HG03159 (cell line): ENCODE measurements at regions not wholly inside any gene's neighbourhood (a gene's known extent, or its start where the extent isn't known, plus 50 kb on each side); places are given as distances from the start of the nearest gene placed in this dataset.

ENCODE experiments used
- ATAC-seq: cut with Tn5 transposase; IDR thresholded peaks from one replicate; pipeline ENCODE4 v1.9.1; 2021; ENCODE audit warnings: mild to moderate bottlenecking, moderate library complexity; ENCODE audit not compliant: unreplicated experiment

DNA sequence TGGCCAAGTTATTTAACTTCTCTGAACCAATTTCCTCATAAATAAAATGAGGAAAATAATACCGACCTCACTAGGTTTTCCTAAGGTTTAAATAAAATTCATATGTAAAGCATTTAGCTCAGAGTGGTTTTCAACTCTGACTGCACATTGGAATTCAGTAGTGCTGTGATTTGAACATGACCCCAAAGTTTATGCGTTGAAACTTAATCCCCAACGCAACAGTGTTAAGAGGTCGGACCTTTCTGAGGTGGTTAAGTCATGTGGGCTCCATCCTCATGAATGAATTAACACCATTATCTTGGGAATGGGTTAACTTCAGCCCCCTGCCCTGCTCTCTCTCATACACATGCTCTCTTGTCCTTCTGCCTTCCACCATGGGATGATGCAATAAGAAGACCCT, 322.2 kb downstream of the AASDHPPT start:
- no peak for ATAC-seq

GRCh38 chr11:106400949-106401570, 323.6 kb downstream of the AASDHPPT start:
- ATAC-seq = no peak

DNA sequence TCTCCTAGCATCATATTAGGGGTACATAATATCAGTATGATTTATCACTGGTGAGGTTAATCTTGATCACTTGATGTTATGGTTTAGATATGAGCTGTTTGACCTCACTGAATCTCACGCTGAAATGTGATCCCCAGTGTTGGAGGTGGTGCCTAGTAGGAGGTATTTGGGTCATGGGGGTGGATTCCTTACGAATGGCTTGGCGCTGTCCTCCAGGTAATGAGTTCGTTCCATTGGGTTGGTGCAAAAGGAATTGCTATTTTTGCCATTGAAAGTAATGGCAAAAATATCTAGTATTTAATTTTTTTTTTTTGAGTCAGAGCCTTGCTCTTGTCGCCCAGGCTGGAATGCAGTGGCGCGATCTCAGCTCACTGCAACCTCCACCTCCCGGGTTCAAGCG, 326.3 kb downstream of the AASDHPPT start:
- no peak for ATAC-seq

- no peak for ATAC-seq
Measured at GRCh38 chr11:106409222-106409621, 331.8 kb downstream of the AASDHPPT start.

DNA sequence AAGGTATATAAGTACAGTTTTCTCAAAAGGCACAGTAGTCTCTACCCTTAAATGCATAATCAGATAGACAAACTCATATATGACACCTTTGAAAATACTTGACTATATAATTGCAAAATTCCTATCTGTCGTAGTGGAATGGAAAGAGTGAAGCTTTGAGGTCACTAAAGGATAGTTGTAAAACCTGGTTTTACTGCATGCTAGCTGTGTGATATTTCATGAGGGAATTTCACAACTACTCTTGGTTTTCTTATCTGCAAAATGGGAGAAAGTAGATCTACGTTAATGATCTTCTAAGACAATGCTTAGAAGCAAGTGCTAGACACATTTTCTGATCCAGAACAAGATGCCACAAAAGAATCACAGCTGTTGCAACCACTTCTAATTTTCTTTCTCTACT, 332.2 kb downstream of the AASDHPPT start:
- no peak for ATAC-seq

GRCh38 chr11:106410902-106411301, 333.4 kb downstream of the AASDHPPT start:
- no peak for ATAC-seq

- no peak for ATAC-seq
Measured at GRCh38 chr11:106413222-106413621, 335.8 kb downstream of the AASDHPPT start.

DNA sequence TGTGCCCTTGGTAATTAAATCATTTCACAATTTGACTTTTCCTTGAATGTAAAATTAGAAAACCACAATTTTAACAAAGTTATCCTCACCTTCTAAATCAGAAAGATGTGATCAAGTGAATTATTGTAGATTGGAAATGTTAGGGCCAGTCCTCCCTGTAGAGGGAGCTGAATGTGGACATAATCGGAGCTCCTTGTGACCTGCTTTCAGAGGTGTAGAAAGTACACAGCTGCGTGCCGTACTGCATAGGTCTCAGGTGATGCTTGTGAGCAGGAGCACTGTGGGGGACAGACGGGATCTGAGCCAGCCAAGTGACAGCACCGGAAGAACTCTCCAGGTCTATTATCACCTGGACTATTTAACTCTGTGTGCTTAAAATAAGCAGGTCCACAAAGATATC, 338.0 kb downstream of the AASDHPPT start:
- no peak for ATAC-seq

GRCh38 chr11:106418791-106419190, 341.3 kb downstream of the AASDHPPT start:
- no peak for ATAC-seq

DNA sequence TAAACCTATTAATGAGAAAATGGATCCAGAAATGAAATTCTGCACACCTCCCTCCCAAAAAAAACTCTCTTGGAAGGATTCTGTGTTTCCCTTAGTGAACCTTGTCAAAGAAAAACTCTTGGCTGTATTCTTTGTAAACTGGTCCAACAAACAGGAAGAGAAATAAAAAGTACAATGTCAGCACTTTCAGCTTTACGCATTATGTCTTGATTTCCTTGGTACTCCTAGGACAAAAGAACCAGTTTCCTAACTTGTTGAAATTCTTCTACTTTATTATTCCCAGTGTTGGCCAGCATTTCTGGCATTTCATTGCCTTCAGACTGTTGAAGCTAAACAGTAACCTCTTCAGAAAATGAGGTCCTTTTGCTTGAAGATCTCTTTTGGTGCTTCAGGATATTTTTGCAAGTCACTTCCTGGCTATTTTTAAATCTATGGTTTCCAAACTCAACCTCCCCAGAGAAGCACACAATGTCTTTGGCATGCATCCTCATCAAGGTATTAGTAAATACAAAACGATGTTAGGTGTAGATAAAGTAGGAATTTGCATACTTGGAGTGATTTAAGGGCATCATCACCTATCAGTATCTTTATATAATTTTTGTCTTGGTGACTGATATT, 342.7 kb downstream of the AASDHPPT start:
- no peak for ATAC-seq

DNA sequence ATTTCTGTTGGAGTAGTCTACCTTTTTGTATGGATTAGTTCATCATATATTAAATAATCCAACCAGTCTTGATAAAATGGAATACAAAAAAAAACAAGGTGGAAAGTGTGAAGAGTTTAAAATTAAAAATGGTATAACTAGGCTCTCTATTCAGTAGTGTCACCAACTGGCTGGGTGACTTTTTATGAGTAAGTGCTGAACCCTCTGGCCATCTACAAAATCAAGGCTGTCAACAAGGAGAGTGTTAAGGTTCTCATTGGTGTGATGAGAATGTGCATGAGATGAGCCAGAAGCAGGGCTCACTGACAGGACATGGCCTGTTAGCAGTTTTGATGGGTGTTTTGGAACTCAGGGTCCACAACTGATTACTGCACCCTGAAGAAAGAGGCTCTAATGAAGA, 343.2 kb downstream of the AASDHPPT start:
- no peak for ATAC-seq

- no peak for ATAC-seq
Measured at GRCh38 chr11:106421676-106422292, 344.3 kb downstream of the AASDHPPT start.

GRCh38 chr11:106422583-106422982, 345.1 kb downstream of the AASDHPPT start:
- ATAC-seq = no peak

DNA sequence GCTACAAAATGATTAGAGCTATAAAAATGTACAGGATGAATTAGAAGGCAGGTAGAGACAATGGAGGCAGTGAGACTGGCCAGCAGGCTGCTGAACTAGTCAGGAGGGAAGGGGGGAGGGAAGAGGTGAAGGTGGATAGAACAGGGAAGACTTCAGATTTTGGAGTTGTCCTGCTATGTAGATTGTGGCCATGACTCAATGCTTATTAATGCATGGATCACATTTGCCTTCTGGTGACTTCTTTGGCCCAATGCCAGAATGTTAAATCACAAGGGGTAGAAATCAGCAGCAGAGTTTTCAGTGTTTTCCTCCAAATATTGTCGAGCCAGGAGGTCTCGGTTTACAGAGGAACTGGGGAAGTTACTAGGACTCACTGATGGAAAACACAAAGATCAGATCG, 346.6 kb downstream of the AASDHPPT start:
- no peak for ATAC-seq

DNA sequence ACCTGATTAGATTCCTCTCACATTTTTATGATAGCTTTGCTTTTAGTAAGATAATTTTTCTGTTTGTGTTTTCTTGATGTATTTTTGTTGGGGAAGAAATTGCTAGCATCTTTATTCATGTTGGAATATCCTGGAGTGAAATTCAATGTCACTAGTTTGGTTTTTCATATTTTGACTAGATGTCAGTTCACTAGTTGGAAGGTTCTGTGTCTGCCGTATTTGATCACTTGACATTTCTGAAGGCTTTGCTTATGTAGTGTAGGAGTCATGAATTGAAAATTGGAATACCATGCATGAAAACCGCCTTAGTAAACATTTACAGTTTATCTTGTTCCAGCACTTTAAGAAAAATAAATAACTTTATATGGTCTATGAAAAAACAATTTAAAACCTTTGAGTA, 348.4 kb downstream of the AASDHPPT start:
- ATAC-seq = no peak

DNA sequence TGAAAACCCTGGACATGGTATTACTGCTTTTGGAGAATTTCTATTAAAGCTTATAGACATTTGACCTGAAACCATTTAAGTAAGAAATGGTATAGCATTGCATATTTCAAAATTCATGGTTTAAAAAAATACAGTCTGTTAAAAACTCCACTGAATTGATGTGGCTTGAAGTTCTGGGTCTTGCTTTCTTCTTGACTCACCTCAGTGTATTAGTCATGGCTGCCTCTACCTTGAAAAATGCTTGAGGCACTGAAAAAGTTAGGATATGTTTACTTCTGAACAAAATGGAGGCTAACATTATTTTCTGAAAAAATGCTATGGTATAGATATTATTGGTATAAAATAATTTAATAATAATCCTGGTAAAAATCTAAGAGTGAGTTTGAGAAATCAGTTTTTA, 349.2 kb downstream of the AASDHPPT start:
- ATAC-seq = no peak

- no peak for ATAC-seq
Measured at GRCh38 chr11:106427736-106428135, 350.3 kb downstream of the AASDHPPT start.

DNA sequence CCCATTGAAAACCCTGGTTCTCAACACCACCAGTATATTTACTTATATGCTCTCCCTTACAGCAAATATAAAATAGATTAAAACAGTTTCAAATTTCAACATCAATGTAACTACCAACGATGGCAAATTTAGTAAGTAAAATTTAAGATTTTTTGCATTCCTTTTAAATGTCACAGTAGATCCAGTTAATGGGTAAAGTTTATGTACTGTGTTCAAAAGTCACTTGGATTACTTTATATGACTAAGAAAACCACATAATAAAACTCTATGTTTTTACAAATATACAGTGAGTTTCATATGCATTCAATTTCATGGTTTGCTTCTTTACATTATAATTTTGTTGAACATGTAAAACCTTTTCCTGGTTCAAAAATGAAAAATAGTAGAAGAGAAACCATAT, 364.6 kb downstream of the AASDHPPT start:
- ATAC-seq = no peak

DNA sequence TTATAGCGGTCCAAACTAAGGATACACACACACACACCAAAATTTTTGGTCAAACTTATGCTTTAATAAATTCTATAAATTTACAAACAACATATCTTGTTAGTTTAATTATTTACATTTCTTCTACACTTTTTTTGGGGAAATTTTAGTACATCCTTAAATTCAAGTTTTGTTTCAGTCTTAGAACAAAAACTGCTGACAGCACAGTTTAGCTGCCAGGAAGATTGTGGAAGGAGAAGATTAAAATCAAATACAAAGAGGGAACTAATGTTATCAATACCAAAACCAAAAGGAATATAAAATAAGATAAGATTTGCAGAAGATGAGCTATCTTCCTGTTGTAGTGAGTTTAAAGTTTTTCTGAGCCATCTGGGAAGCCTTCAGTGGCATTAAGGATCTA, 368.8 kb downstream of the AASDHPPT start:
- no peak for ATAC-seq

- no peak for ATAC-seq
Measured at GRCh38 chr11:106446955-106447354, 369.5 kb downstream of the AASDHPPT start.

DNA sequence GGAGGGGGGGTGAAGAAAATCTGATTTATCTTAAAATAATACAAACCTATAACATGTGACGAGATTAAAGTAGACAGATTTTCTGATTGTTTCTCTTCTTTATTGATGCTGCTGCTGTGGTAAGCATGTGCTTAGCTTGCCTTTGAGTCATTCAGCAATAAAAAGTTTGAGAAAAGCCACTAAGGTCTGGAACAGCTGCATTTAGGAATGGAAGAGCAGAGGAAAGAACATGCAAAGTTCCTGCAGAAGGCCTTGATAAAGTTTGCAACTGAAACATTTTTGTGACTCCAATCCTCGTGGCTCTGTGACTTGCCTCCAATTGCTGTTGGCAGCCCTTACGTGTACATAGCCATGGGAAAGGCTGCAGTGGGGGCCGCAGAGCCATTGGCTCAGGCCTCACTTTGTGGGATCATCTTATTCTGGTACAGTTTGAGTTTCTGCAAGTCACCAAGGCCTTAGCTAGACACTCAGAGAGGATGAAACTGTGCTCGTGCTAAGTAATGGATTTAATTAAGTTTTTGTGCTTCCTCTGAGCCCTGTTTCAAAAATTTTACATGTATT, 370.2 kb downstream of the AASDHPPT start:
- ATAC-seq = no peak

DNA sequence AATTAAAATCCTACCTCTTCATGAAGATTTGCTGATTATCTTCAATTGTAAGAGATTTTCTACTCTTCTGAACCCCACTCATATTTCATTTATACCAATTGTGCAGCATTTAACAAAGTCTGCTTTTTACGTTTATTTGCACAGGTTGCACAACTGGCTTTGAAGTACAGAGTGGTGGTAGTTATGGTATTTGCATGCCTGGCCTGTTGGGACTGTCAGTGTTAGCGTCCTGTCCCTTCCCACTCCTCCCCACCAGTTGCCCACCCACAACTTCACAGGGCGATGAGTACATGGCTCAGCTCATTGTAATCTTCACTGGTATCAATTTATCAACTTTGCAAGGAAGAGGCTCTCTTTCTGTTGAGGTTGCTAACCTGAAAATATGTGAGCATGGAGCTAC, 372.3 kb downstream of the AASDHPPT start:
- no peak for ATAC-seq
